ENCODE measurements at regions not wholly inside any gene's neighbourhood (a gene's known extent, or its start where the extent isn't known, plus 50 kb on each side); places are given as distances from the start of the nearest gene placed in this dataset.

- TF ChIP-seq ZFP30 (CRISPR knock-in tag; IDR thresholded peaks at IDR 0.05) (no peak), RARB (CRISPR knock-in tag; IDR thresholded peaks at IDR 0.05) (no peak), ISL1 (CRISPR knock-in tag; IDR thresholded peaks at IDR 0.05) (peak; percentile 57), ZNF8 (CRISPR knock-in tag; IDR thresholded peaks at IDR 0.05) (no peak), PPARA (CRISPR knock-in tag; IDR thresholded peaks at IDR 0.05; ENCODE audit: borderline replicate concordance) (no peak), ARNTL (CRISPR knock-in tag; IDR thresholded peaks at IDR 0.05; ENCODE audit: borderline replicate concordance, low read depth) (no peak)
Measured at GRCh38 chr6:14037402-14038277, 79.9 kb upstream of the CD83 start.

All from SK-N-SH treated with all-trans-retinoic acid at 6 μM for 48 hours (cell line).